GM12878 (cell line): ENCODE measurements at regions not wholly inside any gene's neighbourhood (a gene's known extent, or its start where the extent isn't known, plus 50 kb on each side); places are given as distances from the start of the nearest gene placed in this dataset.

ENCODE experiments used
- ATAC-seq: fragments of 200-7000 bp; cut with Tn5 transposase; 3 replicates; pipeline ENCODE4 v1.9.1; 2020; ENCODE audit warnings: mild to moderate bottlenecking, moderate library complexity
- BruUV-seq: library from RNA; stranded (reverse); fragments of 400-500 nt; replicated peaks from 2 replicates; lab custom pipeline; 2021; lab: Mats Ljungman, UMichigan
- CTCF ChIA-PET: fragments of 300-600 bp; sonication (Branson Sonifier 250); formaldehyde crosslinking; extraction: SDS; loops from one replicate; lab custom pipeline; 2021; ENCODE audit warnings: inconsistent platforms; lab: Yijun Ruan, JAX
- POLR2A ChIA-PET: fragments of 350-600 bp; formaldehyde crosslinking; extraction: SDS; loops from one replicate; lab custom pipeline; 2021; ENCODE audit warnings: inconsistent platforms; lab: Charles Lee
- RAD21 ChIA-PET: fragments of 300-600 bp; sonication (Branson Sonifier 250); formaldehyde crosslinking; loops from one replicate; lab custom pipeline; 2023; ENCODE audit warnings: antibody characterized with exemption; ENCODE audit not compliant: unreplicated experiment; lab: Charles Lee
- SMC1A ChIA-PET: fragments of 300-600 bp; sonication (Branson Sonifier 250); formaldehyde crosslinking; loops from one replicate; lab custom pipeline; 2023; ENCODE audit not compliant: unreplicated experiment, uncharacterized antibody; lab: Charles Lee
- DNase-seq: peaks from one replicate; pipeline ENCODE4 v3.0.0-alpha.2; 2011; ENCODE audit warnings: low read depth, low spot score
- FAIRE-seq: peaks from 3 replicates; lab custom pipeline; 2011; peaks lifted over from hg19 to GRCh38; lab: Jason Lieb, UNC
- H2AFZ ChIP-seq: 2 replicates; pipeline ENCODE4 v1.6.0; 2011; ENCODE audit warnings: low read depth, low read length, control low read depth; ENCODE audit not compliant: control insufficient read depth
- H3K27ac ChIP-seq: 2 replicates; pipeline ENCODE4 v1.5.1; 2011; ENCODE audit warnings: control low read depth; ENCODE audit not compliant: control insufficient read depth, insufficient read depth
- H3K27me3 ChIP-seq, 2 experiments: replicated peaks in 1 of 2; 2 replicates each; pipeline versions ENCODE4 v1.6.0 to v1.6.1; 2011; ENCODE audit warnings: low read length in 1 of 2; ENCODE audit not compliant: control insufficient read depth in 2 of 2, insufficient read depth in 2 of 2
- H3K36me3 ChIP-seq, 2 experiments: 2 replicates each; pipeline ENCODE4 v1.5.1; 2011; ENCODE audit warnings: low read length in 1 of 2; ENCODE audit not compliant: control insufficient read depth in 2 of 2, insufficient read depth in 2 of 2
- H3K4me1 ChIP-seq: 2 replicates; pipeline ENCODE4 v1.6.1; 2011; ENCODE audit warnings: mild to moderate bottlenecking, low read length, moderate library complexity, mixed read lengths; ENCODE audit not compliant: control insufficient read depth, insufficient read depth
- H3K4me2 ChIP-seq: 2 replicates; pipeline ENCODE4 v1.6.0; 2011; ENCODE audit warnings: control low read depth; ENCODE audit not compliant: control insufficient read depth, insufficient read depth
- H3K4me3 ChIP-seq: fragments of 200-600 bp; sonication (generic); 2 replicates; pipeline ENCODE4 v1.5.1; 2016
- H3K79me2 ChIP-seq: 2 replicates; pipeline ENCODE4 v1.6.0; 2011; ENCODE audit warnings: low read length; ENCODE audit not compliant: control insufficient read depth, insufficient read depth
- H3K9ac ChIP-seq: 2 replicates; pipeline ENCODE4 v1.8.0; 2011; ENCODE audit warnings: low read length, control low read depth, mixed read lengths; ENCODE audit not compliant: control insufficient read depth, insufficient read depth
- H3K9me3 ChIP-seq: replicated peaks from 3 replicates; pipeline ENCODE4 v1.5.1; 2011; ENCODE audit warnings: mild to moderate bottlenecking, low read length; ENCODE audit not compliant: control insufficient read depth, insufficient read depth
- H4K20me1 ChIP-seq: 2 replicates; pipeline ENCODE4 v1.6.0; 2011; ENCODE audit not compliant: control insufficient read depth, insufficient read depth
- CHD1 ChIP-seq: IDR thresholded peaks from 2 replicates; pipeline ENCODE4 v1.6.1; 2012; ENCODE audit warnings: low read depth, low read length, improper control_type of control experiment
- NR2C2 ChIP-seq: IDR thresholded peaks from 2 replicates; pipeline ENCODE4 v1.6.1; 2011; ENCODE audit warnings: borderline replicate concordance, low read depth; ENCODE audit not compliant: control insufficient read depth, insufficient read length
- PAX5 ChIP-seq: IDR thresholded peaks from 2 replicates; pipeline ENCODE4 v1.6.1; 2011; ENCODE audit warnings: low read depth, low read length, borderline replicate concordance
- RELB ChIP-seq: fragments of 450-650 bp; IDR thresholded peaks from 2 replicates; pipeline ENCODE4 v1.6.1; 2017; ENCODE audit warnings: low read depth, mild to moderate bottlenecking, moderate library complexity
- SRF ChIP-seq, 2 experiments: IDR thresholded peaks; 2 replicates each; pipeline ENCODE4 v1.6.1; 2011; ENCODE audit warnings: low read depth in 2 of 2, low read length in 2 of 2, mild to moderate bottlenecking in 1 of 2, moderate library complexity in 1 of 2
- ZBTB4 ChIP-seq: fragments of 450-650 bp; formaldehyde crosslinking; IDR thresholded peaks from 2 replicates; pipeline ENCODE4 v1.4.0; 2022; ENCODE audit warnings: mild to moderate bottlenecking, moderate library complexity
- ZNF217 ChIP-seq: fragments of 450-650 bp; IDR thresholded peaks from 2 replicates; pipeline ENCODE4 v1.6.1; 2017; ENCODE audit warnings: antibody characterized with exemption, mild to moderate bottlenecking
- WGBS: methylation state at CpG from one replicate; pipeline ENCODE4 v1.1.6; 2016; ENCODE audit warnings: low lambda C conversion rate; ENCODE audit not compliant: insufficient replicate concordance, insufficient coverage; ENCODE audit errors: missing lambda C conversion rate; 5-methylcytosine and 5-hydroxymethylcytosine counted together
- in situ Hi-C: fragments of 300-500 bp; cut with MboI; formaldehyde crosslinking; loops from 9 replicates; pipeline ENCODE4 v1.14.3; 2018; ENCODE audit warnings: mixed read lengths
- intact Hi-C: fragments of 100-400 bp; cut with micrococcal nuclease; formaldehyde crosslinking; loops from one replicate; pipeline ENCODE4 v1.14.2; 2022; ENCODE audit not compliant: unreplicated experiment

DNA sequence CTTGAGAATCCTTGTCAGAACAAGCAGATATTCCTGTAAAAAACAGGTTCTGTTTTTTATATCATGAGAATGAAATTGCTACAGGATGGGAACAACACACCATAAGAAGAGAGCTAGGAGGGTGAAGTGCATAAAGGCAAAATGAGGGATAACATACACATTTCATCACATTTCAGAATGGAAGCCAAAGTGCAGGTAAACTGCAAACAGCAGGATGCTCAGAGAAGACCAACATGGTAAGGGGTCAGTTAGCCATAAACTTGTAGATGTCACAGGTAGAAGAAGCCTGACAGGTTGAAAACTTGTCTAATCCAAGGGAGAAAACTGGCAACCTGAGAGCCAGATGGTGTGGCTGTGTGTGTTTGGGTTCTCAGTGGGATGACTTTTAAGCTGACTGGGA is 88.9 kb upstream of the FAT1 start (continued):
- TF ChIP-seq RELB (no peak), SRF (IDR thresholded peaks at IDR 0.05; ENCODE audit: low read depth in 2 of 2, low read length in 2 of 2) (no peak), CHD1 (no peak), ZNF217 (no peak), PAX5 (no peak), ZBTB4 (CRISPR knock-in tag) (no peak)

DNA sequence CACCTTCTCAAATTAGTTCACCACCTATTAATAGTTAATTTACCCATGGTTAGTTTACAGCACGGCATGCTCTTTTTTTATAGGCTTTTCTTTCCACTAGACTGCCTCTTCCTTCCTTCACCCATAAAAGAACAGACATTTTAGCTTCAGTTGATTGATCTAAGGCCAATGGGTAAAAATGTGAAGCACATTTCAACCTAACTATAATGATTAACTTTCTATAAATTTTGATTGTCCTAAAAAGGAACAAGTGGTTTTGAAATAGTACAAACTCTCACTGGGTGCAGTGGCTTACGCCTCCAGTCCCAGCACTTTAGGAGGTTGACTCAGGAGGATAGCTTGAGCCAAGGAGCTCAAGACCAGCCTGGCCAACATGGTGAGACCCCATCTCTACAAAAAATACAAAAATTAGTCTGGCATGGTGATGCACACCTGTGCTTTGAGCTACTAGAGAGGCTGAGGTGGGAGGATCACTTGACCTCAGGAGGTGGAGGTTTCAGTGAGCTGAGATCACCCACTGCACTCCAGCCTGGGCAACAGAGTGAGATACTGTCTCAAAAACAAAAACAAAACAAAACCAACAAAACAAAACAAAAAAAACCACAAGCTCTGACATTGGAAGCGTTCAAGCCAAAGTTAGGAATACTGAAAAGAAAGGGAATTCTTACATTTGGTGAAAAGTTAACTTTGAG is 89.9 kb upstream of the FAT1 start:
- no peak for DNase-seq
- no peak overlapping the region for H2AFZ ChIP-seq

More for the DNA sequence above, 89.9 kb upstream of the FAT1 start:
- Histone ChIP-seq H4K20me1 (no peaks in the 10 kb centered on the region), H3K4me3 (no peak overlapping the region), H3K9ac (no peak overlapping the region), H3K4me2 (no peak overlapping the region), H3K27ac (no peak overlapping the region), H3K9me3 (no peaks in the 10 kb centered on the region), H3K36me3 (no peaks in the 10 kb centered on the region), H3K4me1 (no peaks in the 10 kb centered on the region), H3K79me2 (no peaks in the 10 kb centered on the region), H3K27me3 (no peaks in the 10 kb centered on the region)
- POLR2A ChIA-PET, result no interaction called here
- WGBS, result 4% methylated on average over 3 of the region's 3 CpGs
- BruUV-seq, result no TSS peak
- SMC1A ChIA-PET, result no interaction called here
- in situ Hi-C loops, result no loop called here
- TF ChIP-seq NR2C2, result no peak
- no peak for FAIRE-seq
- no peak for ATAC-seq
- CTCF ChIA-PET, result no interaction called here
- intact Hi-C loops, result no loop called here
- RAD21 ChIA-PET, result no interaction called here
